GM12873 (cell line): ENCODE measurements at regions not wholly inside any gene's neighbourhood (a gene's known extent, or its start where the extent isn't known, plus 50 kb on each side); places are given as distances from the start of the nearest gene placed in this dataset.

ENCODE experiments used
- CTCF ChIP-seq: IDR thresholded peaks from 2 replicates; pipeline ENCODE4 v1.5.1; 2012; ENCODE audit warnings: low read depth, mild to moderate bottlenecking, moderate library complexity, low read length, control low read depth; ENCODE audit not compliant: insufficient read depth; ENCODE audit errors: missing control alignments

- no peak for TF ChIP-seq CTCF
These were observed 72.1 kb downstream of the AKR1C4 start for GRCh38 chr10:5268743-5269142.

GRCh38 chr10:5269791-5270190, 73.2 kb downstream of the AKR1C4 start:
- no peak for TF ChIP-seq CTCF

GRCh38 chr10:5271526-5271925, 74.9 kb downstream of the AKR1C4 start:
- no peak for TF ChIP-seq CTCF

GRCh38 chr10:5272065-5272803, 75.6 kb downstream of the AKR1C4 start:
- no peak for TF ChIP-seq CTCF

- no peak for TF ChIP-seq CTCF
These were observed 78.2 kb downstream of the AKR1C4 start for GRCh38 chr10:5274795-5275194.

GRCh38 chr10:5281356-5281755, 83.4 kb upstream of the UCN3 start:
- TF ChIP-seq CTCF = no peak

- no peak for TF ChIP-seq CTCF
These were observed 82.6 kb upstream of the UCN3 start for GRCh38 chr10:5282137-5282536.
